GM23248 (cell line): ENCODE measurements at regions not wholly inside any gene's neighbourhood (a gene's known extent, or its start where the extent isn't known, plus 50 kb on each side); places are given as distances from the start of the nearest gene placed in this dataset.
A peak's percentile ranks its signal among the peaks of the same experiment; 100 is the strongest.

Experiments
- DNase-seq: peaks from one replicate; pipeline ENCODE4 v3.0.0-alpha.2; 2015
- H2AFZ ChIP-seq: fragments of 200-600 bp; sonication (generic); 2 replicates; pipeline ENCODE4 v1.6.1; 2016; ENCODE audit warnings: antibody characterized with exemption
- H3F3A ChIP-seq: fragments of 200-600 bp; sonication (generic); 2 replicates; pipeline ENCODE4 v1.6.1; 2016; ENCODE audit warnings: mild to moderate bottlenecking, antibody characterized with exemption, mixed run types; ENCODE audit not compliant: insufficient read depth
- H3K27ac ChIP-seq: fragments of 200-600 bp; sonication (generic); 2 replicates; pipeline ENCODE4 v1.5.1; 2016; ENCODE audit warnings: mild to moderate bottlenecking
- H3K27me3 ChIP-seq: fragments of 200-600 bp; sonication (generic); replicated peaks from 2 replicates; pipeline ENCODE4 v1.6.1; 2016; ENCODE audit warnings: mild to moderate bottlenecking; ENCODE audit not compliant: insufficient read depth
- H3K36me3 ChIP-seq: fragments of 200-600 bp; sonication (generic); 2 replicates; pipeline ENCODE4 v1.6.1; 2016; ENCODE audit warnings: low read depth, mild to moderate bottlenecking
- H3K4me1 ChIP-seq: fragments of 200-600 bp; sonication (generic); 2 replicates; pipeline ENCODE4 v1.6.1; 2016; ENCODE audit warnings: mild to moderate bottlenecking; ENCODE audit not compliant: insufficient read depth
- H3K4me2 ChIP-seq: fragments of 200-600 bp; sonication (generic); one replicate; pipeline ENCODE4 v1.6.1; 2016; ENCODE audit warnings: mild to moderate bottlenecking; ENCODE audit not compliant: unreplicated experiment
- H3K4me3 ChIP-seq: fragments of 200-600 bp; sonication (generic); 2 replicates; pipeline ENCODE4 v1.5.1; 2016; ENCODE audit warnings: mild to moderate bottlenecking
- H3K79me2 ChIP-seq: fragments of 200-600 bp; sonication (generic); 2 replicates; pipeline ENCODE4 v1.6.1; 2016; ENCODE audit warnings: mild to moderate bottlenecking; ENCODE audit not compliant: insufficient read depth
- H3K9ac ChIP-seq: fragments of 200-600 bp; sonication (generic); 2 replicates; pipeline ENCODE4 v1.6.1; 2016; ENCODE audit warnings: mild to moderate bottlenecking
- H3K9me2 ChIP-seq: fragments of 200-600 bp; sonication (generic); 2 replicates; pipeline ENCODE4 v1.6.1; 2016; ENCODE audit warnings: mixed run types, mild to moderate bottlenecking, moderate library complexity; ENCODE audit not compliant: insufficient read depth
- H3K9me3 ChIP-seq: fragments of 200-600 bp; sonication (generic); one replicate; pipeline ENCODE4 v1.6.1; 2017; ENCODE audit warnings: low read depth
- H4K20me1 ChIP-seq: fragments of 200-600 bp; sonication (generic); 2 replicates; pipeline ENCODE4 v1.6.0; 2016; ENCODE audit not compliant: insufficient read depth
- EZH2 ChIP-seq: fragments of 200-600 bp; sonication (generic); IDR thresholded peaks from 2 replicates; pipeline ENCODE4 v1.6.1; 2018; ENCODE audit warnings: antibody characterized with exemption, mild to moderate bottlenecking; ENCODE audit not compliant: insufficient read depth, poor library complexity, severe bottlenecking
- EZH2phosphoT487 ChIP-seq: fragments of 200-600 bp; sonication (generic); IDR thresholded peaks from 2 replicates; pipeline ENCODE4 v1.6.1; 2018; ENCODE audit warnings: antibody characterized with exemption, moderate library complexity, mild to moderate bottlenecking, low read depth; ENCODE audit not compliant: insufficient read depth
- WGBS, 2 experiments: methylation state at CpG; one replicate each; pipeline ENCODE4 v1.1.6; 2015 to 2017; ENCODE audit warnings: low lambda C conversion rate in 2 of 2, low coverage in 1 of 2; ENCODE audit errors: missing lambda C conversion rate in 2 of 2; 5-methylcytosine and 5-hydroxymethylcytosine counted together
- in situ Hi-C: fragments of 300-500 bp; cut with MboI; formaldehyde crosslinking; loops from 2 replicates; pipeline ENCODE4 v1.15.0; 2020

DNA sequence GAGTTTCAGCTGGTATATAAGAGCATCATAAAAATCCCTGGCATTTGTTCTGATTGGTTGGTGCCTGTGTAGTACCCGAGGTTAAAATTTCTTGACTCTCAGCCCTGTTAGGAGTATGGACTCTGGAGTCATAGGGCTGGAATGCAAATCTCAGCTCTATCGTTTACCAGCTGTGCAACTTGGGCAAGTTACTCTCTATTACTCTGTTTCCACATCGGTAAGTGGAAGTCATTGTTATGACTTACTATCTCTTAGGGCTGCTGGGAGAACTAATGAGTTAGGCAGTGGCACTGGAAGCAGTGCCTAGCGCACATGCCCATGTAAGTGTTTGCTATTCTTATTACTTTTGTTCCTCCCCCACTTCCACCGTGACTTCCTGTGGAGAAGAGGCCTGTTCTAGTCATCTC, 141.6 kb downstream of the BOD1 start:
- Histone ChIP-seq H3K4me3 (no peak overlapping the region), H3K27me3 (no peaks in the 10 kb centered on the region), H3K9me2 (no peaks in the 10 kb centered on the region), H3K79me2 (no peaks in the 10 kb centered on the region), H3K9ac (peak overlapping the region; percentile 32; the same call in 1 of the 2 replicates), H2AFZ (no peak overlapping the region), H3K4me2 (peak overlapping the region; percentile 38), H3K27ac (peak overlapping the region; percentile 77), H4K20me1 (no peaks in the 10 kb centered on the region), H3K4me1 (peaks cover 56% of the 10 kb centered on the region), H3F3A (peaks cover 53% of the 10 kb centered on the region), H3K9me3 (no peaks in the 10 kb centered on the region), H3K36me3 (no peaks in the 10 kb centered on the region)
- WGBS, 2 experiments: 16 to 20% methylated on average over 5 of the region's 5 CpGs
- no peak for TF ChIP-seq EZH2phosphoT487
- no peak for TF ChIP-seq EZH2
- in situ Hi-C loops: no loop called here
- peak; percentile 91 for DNase-seq

DNA sequence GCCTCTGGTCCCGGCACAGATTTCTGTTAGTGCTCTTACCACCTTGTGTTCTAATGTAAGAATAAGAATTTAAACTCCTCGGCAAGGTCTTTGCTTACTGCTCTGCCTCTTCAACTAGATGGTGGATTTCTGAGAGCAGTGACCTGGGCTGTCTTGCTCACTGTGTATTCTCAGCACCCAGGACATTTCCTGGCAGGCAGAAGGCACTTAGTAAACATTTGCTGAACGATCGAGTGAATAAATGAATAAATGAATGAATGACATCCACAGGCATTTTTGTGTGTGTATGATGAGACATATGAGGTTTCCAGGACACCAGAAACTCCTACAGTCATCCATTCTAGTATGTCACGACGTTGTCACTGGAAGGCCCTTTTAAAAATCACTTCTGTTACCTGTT, 143.2 kb downstream of the BOD1 start:
- Histone ChIP-seq H3K9me2 (no peaks in the 10 kb centered on the region), H3K79me2 (no peaks in the 10 kb centered on the region), H3K27ac (peak overlapping the region; percentile 92), H4K20me1 (no peaks in the 10 kb centered on the region), H3K9me3 (no peaks in the 10 kb centered on the region), H3K4me2 (peak overlapping the region; percentile 43), H3K36me3 (no peaks in the 10 kb centered on the region), H3K27me3 (no peaks in the 10 kb centered on the region), H3K4me1 (peaks cover 60% of the 10 kb centered on the region), H3F3A (peaks cover 53% of the 10 kb centered on the region), H2AFZ (no peak overlapping the region), H3K4me3 (no peak overlapping the region), H3K9ac (peak overlapping the region; percentile 74)
- TF ChIP-seq EZH2phosphoT487: no peak
- TF ChIP-seq EZH2: no peak
- in situ Hi-C loops: no loop called here
- DNase-seq: peak; percentile 54
- 36 to 48% methylated on average over 6 of the region's 6 CpGs for WGBS, 2 experiments

DNA sequence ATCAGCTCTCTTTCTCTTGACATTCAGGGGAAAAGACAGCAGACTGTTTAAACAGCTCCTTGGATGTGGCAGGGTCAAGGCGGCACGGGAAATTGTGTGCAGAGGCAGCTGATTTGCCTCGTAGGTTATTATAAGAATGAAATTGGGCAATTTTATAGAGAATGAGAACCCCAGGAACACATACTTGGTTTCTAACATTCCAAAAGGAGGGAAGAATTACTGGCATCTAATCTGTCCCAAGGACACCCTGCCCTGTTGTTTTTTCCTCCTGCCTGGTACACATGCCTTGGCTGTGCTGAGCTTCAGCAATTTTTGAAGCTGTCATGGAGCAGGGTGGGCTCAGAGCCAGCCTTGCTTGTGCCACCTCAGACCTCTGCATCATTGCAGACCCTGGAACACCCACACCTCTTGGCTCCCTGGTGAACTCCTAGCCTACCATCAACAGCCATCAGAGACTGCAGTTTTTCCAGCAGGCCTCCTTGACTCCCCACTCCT, 143.6 kb downstream of the BOD1 start:
- no peak overlapping the region for H2AFZ ChIP-seq
- WGBS, 2 experiments: 11 to 14% methylated on average over 3 of the region's 3 CpGs
- TF ChIP-seq EZH2phosphoT487: no peak
- no peak for TF ChIP-seq EZH2
- peak overlapping the region; percentile 92 for H3K27ac ChIP-seq
- H3K79me2 ChIP-seq: no peaks in the 10 kb centered on the region
- peak overlapping the region; percentile 21; the same call in 1 of the 2 replicates for H3K4me3 ChIP-seq
- H3K36me3 ChIP-seq: no peaks in the 10 kb centered on the region
- peak overlapping the region; percentile 74 for H3K9ac ChIP-seq
- H3K4me1 ChIP-seq: peaks cover 56% of the 10 kb centered on the region
- H3K9me2 ChIP-seq: no peaks in the 10 kb centered on the region
- H4K20me1 ChIP-seq: no peaks in the 10 kb centered on the region
- in situ Hi-C loops: no loop called here
- no peaks in the 10 kb centered on the region for H3K9me3 ChIP-seq
- DNase-seq: peak; percentile 60
- H3K27me3 ChIP-seq: no peaks in the 10 kb centered on the region
- peak overlapping the region; percentile 63 for H3K4me2 ChIP-seq
- H3F3A ChIP-seq: peaks cover 49% of the 10 kb centered on the region

DNA sequence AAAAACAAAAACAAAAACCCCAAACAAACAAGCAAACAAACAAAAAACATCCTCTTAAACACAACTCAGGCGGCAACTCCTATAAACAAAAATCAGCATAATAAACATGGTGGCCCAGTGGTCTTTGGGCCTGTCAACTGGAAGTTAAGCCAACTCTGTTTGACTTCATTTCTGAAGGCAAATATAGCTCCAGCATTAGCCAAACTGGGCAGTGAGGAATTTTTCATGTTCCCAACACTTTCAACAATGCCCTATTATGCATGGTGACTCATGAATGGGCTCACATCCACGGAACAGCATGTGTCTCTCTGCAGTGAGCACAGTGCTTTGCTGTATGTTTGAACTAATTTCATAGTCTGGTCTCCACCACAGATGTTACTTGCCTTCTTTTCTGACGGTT, 143.9 kb upstream of the STC2 start:
- peak overlapping the region; percentile 63 for H3K4me2 ChIP-seq

More for the DNA sequence above, 143.9 kb upstream of the STC2 start:
- TF ChIP-seq EZH2phosphoT487 (no peak), EZH2 (no peak)
- Histone ChIP-seq H3K9ac (peak overlapping the region; percentile 74), H2AFZ (no peak overlapping the region), H3K79me2 (no peaks in the 10 kb centered on the region), H4K20me1 (no peaks in the 10 kb centered on the region), H3K27ac (peak overlapping the region; percentile 92), H3K4me3 (peak overlapping the region; percentile 21; the same call in 1 of the 2 replicates), H3K36me3 (no peaks in the 10 kb centered on the region), H3F3A (peaks cover 49% of the 10 kb centered on the region), H3K4me1 (peaks cover 50% of the 10 kb centered on the region), H3K9me3 (no peaks in the 10 kb centered on the region), H3K27me3 (no peaks in the 10 kb centered on the region), H3K9me2 (no peaks in the 10 kb centered on the region)
- DNase-seq: peak; percentile 96
- in situ Hi-C loops: no loop called here
- 0 to 1% methylated on average over 3 of the region's 3 CpGs for WGBS, 2 experiments
